A673 (cell line): ENCODE measurements at regions not wholly inside any gene's neighbourhood (a gene's known extent, or its start where the extent isn't known, plus 50 kb on each side); places are given as distances from the start of the nearest gene placed in this dataset.

Source experiments
- BruUV-seq: library from RNA; stranded (reverse); fragments of 400-500 nt; replicated peaks from 2 replicates; lab custom pipeline; 2021; lab: Mats Ljungman, UMichigan
- CTCF ChIA-PET: fragments of 300-600 bp; sonication (Branson Sonifier 250); formaldehyde crosslinking; loops from one replicate; lab custom pipeline; 2022; ENCODE audit warnings: antibody characterized with exemption; lab: Charles Lee
- POLR2A ChIA-PET: fragments of 300-600 bp; sonication (Branson Sonifier 250); formaldehyde crosslinking; loops from one replicate; lab custom pipeline; 2022; ENCODE audit warnings: antibody characterized with exemption; ENCODE audit not compliant: low non-redundant PET; lab: Charles Lee
- DNase-seq: peaks from one replicate; pipeline ENCODE4 v3.0.0-alpha.2; 2015; ENCODE audit warnings: low spot score
- H3K27ac ChIP-seq: fragments of 200-600 bp; sonication (generic); 2 replicates; pipeline ENCODE4 v1.5.1; 2016; ENCODE audit warnings: mixed run types, low read depth, mild to moderate bottlenecking, mixed read lengths, antibody characterized with exemption, low read length; ENCODE audit not compliant: poor library complexity, severe bottlenecking
- H3K27me3 ChIP-seq: fragments of 200-600 bp; sonication (generic); replicated peaks from 2 replicates; pipeline ENCODE4 v1.6.1; 2017; ENCODE audit warnings: mixed run types, low read depth, mild to moderate bottlenecking, mixed read lengths, antibody characterized with exemption, low read length; ENCODE audit not compliant: insufficient read depth, poor library complexity
- H3K36me3 ChIP-seq: fragments of 200-600 bp; sonication (generic); 2 replicates; pipeline ENCODE4 v1.6.1; 2016; ENCODE audit warnings: mixed run types, mild to moderate bottlenecking, mixed read lengths, antibody characterized with exemption, low read length; ENCODE audit not compliant: insufficient read depth, poor library complexity, severe bottlenecking
- H3K4me1 ChIP-seq: fragments of 200-600 bp; sonication (generic); 2 replicates; pipeline ENCODE4 v1.6.1; 2017; ENCODE audit warnings: mixed run types, mild to moderate bottlenecking, mixed read lengths, antibody characterized with exemption, low read length; ENCODE audit not compliant: insufficient read depth, poor library complexity, severe bottlenecking
- H3K4me3 ChIP-seq: fragments of 200-600 bp; sonication (generic); 2 replicates; pipeline ENCODE4 v1.5.1; 2016; ENCODE audit warnings: low read depth, mixed run types, mild to moderate bottlenecking, mixed read lengths, low read length; ENCODE audit not compliant: poor library complexity, severe bottlenecking
- H3K9me3 ChIP-seq: fragments of 200-600 bp; sonication (generic); 2 replicates; pipeline ENCODE4 v1.6.1; 2016; ENCODE audit warnings: mixed run types, low read depth, mild to moderate bottlenecking, mixed read lengths, antibody characterized with exemption, low read length; ENCODE audit not compliant: poor library complexity, severe bottlenecking
- EZH2 ChIP-seq: fragments of 200-600 bp; sonication (generic); IDR thresholded peaks from 2 replicates; pipeline ENCODE4 v1.6.1; 2017; ENCODE audit warnings: borderline replicate concordance, low read depth, mild to moderate bottlenecking, mixed read lengths, antibody characterized with exemption, low read length; ENCODE audit not compliant: poor library complexity, severe bottlenecking
- intact Hi-C: fragments of 100-400 bp; cut with micrococcal nuclease; formaldehyde crosslinking; loops from one replicate; pipeline ENCODE4 v1.10.0; 2022; ENCODE audit not compliant: unreplicated experiment
- TF ChIP-seq, protein P1 (sequence below): fragments of 300-800, 200-600 bp; sonication (generic); conservative IDR thresholded peaks from 2 replicates; pipeline ENCODE4 v1.5.1; 2017; ENCODE audit warnings: low read depth, mild to moderate bottlenecking, antibody characterized with exemption, low read length, moderate library complexity, mixed read lengths

DNA sequence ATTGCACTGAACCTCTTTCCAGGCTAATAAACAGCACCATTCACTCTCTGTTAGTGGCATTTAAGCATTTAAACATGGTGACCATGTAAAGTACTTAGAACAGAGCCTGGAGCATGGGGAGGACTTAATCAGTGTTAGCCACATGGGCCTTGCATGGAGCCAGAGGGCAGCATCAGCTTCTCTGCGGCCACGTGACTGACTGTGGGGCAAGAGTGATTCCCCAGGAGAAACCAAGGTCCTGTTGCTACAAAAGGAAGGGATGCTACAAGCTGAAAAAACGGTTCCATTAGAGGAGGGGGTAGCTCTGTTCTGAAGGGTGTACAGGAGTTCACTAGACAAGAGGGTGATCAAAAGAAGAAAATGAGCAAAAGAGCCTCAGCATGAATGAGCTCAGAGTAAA is 256.8 kb downstream of the MATN1 start:
- no peaks in the 10 kb centered on the region for H3K36me3 ChIP-seq
- no peaks in the 10 kb centered on the region for H3K9me3 ChIP-seq
- no peaks in the 10 kb centered on the region for H3K27me3 ChIP-seq
- H3K4me1 ChIP-seq: no peaks in the 10 kb centered on the region
- H3K4me3 ChIP-seq: no peak overlapping the region
- intact Hi-C loops: no loop called here
- CTCF ChIA-PET: no interaction called here
- BruUV-seq: no TSS peak
- POLR2A ChIA-PET: no interaction called here
- TF ChIP-seq, protein P1, sequence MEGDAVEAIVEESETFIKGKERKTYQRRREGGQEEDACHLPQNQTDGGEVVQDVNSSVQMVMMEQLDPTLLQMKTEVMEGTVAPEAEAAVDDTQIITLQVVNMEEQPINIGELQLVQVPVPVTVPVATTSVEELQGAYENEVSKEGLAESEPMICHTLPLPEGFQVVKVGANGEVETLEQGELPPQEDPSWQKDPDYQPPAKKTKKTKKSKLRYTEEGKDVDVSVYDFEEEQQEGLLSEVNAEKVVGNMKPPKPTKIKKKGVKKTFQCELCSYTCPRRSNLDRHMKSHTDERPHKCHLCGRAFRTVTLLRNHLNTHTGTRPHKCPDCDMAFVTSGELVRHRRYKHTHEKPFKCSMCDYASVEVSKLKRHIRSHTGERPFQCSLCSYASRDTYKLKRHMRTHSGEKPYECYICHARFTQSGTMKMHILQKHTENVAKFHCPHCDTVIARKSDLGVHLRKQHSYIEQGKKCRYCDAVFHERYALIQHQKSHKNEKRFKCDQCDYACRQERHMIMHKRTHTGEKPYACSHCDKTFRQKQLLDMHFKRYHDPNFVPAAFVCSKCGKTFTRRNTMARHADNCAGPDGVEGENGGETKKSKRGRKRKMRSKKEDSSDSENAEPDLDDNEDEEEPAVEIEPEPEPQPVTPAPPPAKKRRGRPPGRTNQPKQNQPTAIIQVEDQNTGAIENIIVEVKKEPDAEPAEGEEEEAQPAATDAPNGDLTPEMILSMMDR: no peak
- TF ChIP-seq EZH2: no peak
- no peak overlapping the region for H3K27ac ChIP-seq
- DNase-seq: no peak

DNA sequence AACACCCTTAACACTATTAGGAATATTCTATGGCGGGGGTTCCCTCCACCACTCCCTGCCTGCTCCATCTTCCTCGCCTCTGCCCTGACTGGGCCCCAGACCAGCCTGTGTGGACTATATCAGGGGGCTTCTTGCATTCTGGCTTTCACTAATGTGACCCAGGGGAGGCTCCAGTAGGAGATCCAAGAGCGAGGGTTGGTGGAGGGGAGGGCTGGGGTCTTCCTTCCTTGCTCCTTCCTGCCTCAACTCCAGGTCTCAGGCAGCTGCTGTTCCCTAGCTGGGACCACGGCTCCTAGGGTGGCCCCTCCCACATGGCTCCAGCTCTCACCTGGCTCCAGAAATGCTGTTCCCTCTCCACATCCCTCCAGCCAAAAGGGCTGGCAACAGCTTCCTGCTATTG is 257.4 kb downstream of the MATN1 start:
- H3K4me3 ChIP-seq: no peak overlapping the region
- BruUV-seq: no TSS peak
- POLR2A ChIA-PET: no interaction called here
- TF ChIP-seq EZH2: no peak
- TF ChIP-seq, protein P1: no peak
- H3K9me3 ChIP-seq: no peaks in the 10 kb centered on the region
- intact Hi-C loops: no loop called here
- no peaks in the 10 kb centered on the region for H3K27me3 ChIP-seq
- H3K4me1 ChIP-seq: no peaks in the 10 kb centered on the region
- no peak for DNase-seq
- H3K36me3 ChIP-seq: no peaks in the 10 kb centered on the region
- CTCF ChIA-PET: no interaction called here
- no peak overlapping the region for H3K27ac ChIP-seq

DNA sequence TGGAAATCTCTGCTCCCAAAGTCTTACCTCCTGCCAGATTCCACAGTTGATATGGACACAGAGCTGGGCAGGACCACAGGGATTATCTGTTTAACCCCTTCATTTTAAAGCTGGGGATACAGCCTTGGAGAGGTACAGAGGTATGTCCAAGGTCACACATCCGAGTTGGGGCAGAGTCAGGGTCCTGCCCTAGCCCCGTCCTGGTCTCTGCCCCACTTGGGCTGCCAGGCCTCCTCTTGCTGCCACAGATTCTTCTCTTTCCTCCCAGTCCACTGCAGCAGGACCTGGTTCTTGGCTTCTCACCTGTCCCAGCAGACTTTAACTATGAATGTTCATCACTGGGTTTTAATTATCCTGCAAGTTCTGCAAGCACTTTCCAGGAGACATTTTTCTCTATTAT is 258.3 kb downstream of the MATN1 start:
- CTCF ChIA-PET: no interaction called here
- no peak overlapping the region for H3K27ac ChIP-seq
- no peaks in the 10 kb centered on the region for H3K27me3 ChIP-seq
- H3K36me3 ChIP-seq: no peaks in the 10 kb centered on the region
- POLR2A ChIA-PET: no interaction called here
- H3K4me1 ChIP-seq: no peaks in the 10 kb centered on the region
- no peaks in the 10 kb centered on the region for H3K9me3 ChIP-seq
- TF ChIP-seq, protein P1: no peak
- no peak for TF ChIP-seq EZH2
- no TSS peak for BruUV-seq
- no peak overlapping the region for H3K4me3 ChIP-seq
- DNase-seq: no peak
- intact Hi-C loops: no loop called here
